ENCODE measurements at regions not wholly inside any gene's neighbourhood (a gene's known extent, or its start where the extent isn't known, plus 50 kb on each side); places are given as distances from the start of the nearest gene placed in this dataset.

- H3K36me3 Mint-ChIP-seq (ENCODE audit: low read depth) = no peaks in the 10 kb centered on the region
- H3K9me3 Mint-ChIP-seq = peaks cover 3% of the 10 kb centered on the region
- H3K27me3 Mint-ChIP-seq (ENCODE audit: low read depth) = no peaks in the 10 kb centered on the region
- H3K4me3 Mint-ChIP-seq = no peak overlapping the region
- no peak for TF ChIP-seq CTCF (IDR thresholded peaks at IDR 0.05; ENCODE audit: unreplicated experiment in 3 of 3)
- H3K27ac Mint-ChIP-seq = no peak overlapping the region
- H3K4me1 Mint-ChIP-seq = no peaks in the 10 kb centered on the region
Measured at GRCh38 chr2:192593561-192593960, 398.8 kb upstream of the TMEFF2 start.

GRCh38 chr2:192591617-192592016, 396.9 kb upstream of the TMEFF2 start:
- H3K4me3 Mint-ChIP-seq = no peak overlapping the region
- H3K27ac Mint-ChIP-seq = no peak overlapping the region
- no peaks in the 10 kb centered on the region for H3K36me3 Mint-ChIP-seq (ENCODE audit: low read depth)
- peaks cover 5% of the 10 kb centered on the region for H3K9me3 Mint-ChIP-seq
- no peaks in the 10 kb centered on the region for H3K4me1 Mint-ChIP-seq
- H3K27me3 Mint-ChIP-seq (ENCODE audit: low read depth) = no peaks in the 10 kb centered on the region
- no peak for TF ChIP-seq CTCF (IDR thresholded peaks at IDR 0.05; ENCODE audit: unreplicated experiment in 3 of 3)

GRCh38 chr2:192585418-192585817, 390.7 kb upstream of the TMEFF2 start:
- Mint-ChIP-seq H3K4me1 (peaks cover 7% of the 10 kb centered on the region), H3K27me3 (ENCODE audit: low read depth) (no peaks in the 10 kb centered on the region), H3K36me3 (ENCODE audit: low read depth) (no peaks in the 10 kb centered on the region), H3K4me3 (no peak overlapping the region), H3K9me3 (peaks cover 5% of the 10 kb centered on the region), H3K27ac (peak overlapping the region in 2 of 3 experiments; percentile 15 to 24)
- no peak for TF ChIP-seq CTCF (IDR thresholded peaks at IDR 0.05; ENCODE audit: unreplicated experiment in 3 of 3)

- peak overlapping the region in 2 of 3 experiments; percentile 15 to 24 for H3K27ac Mint-ChIP-seq
- peaks cover 5% of the 10 kb centered on the region for H3K9me3 Mint-ChIP-seq
- H3K4me1 Mint-ChIP-seq = peaks cover 7% of the 10 kb centered on the region
- TF ChIP-seq CTCF (IDR thresholded peaks at IDR 0.05; ENCODE audit: unreplicated experiment in 3 of 3) = no peak
- H3K27me3 Mint-ChIP-seq (ENCODE audit: low read depth) = no peaks in the 10 kb centered on the region
- no peak overlapping the region for H3K4me3 Mint-ChIP-seq
- no peaks in the 10 kb centered on the region for H3K36me3 Mint-ChIP-seq (ENCODE audit: low read depth)
Measured at GRCh38 chr2:192584976-192585375, 390.2 kb upstream of the TMEFF2 start.

GRCh38 chr2:192579965-192580700, 385.4 kb upstream of the TMEFF2 start:
- peaks cover under 1% of the 10 kb centered on the region for H3K4me1 Mint-ChIP-seq
- H3K27me3 Mint-ChIP-seq (ENCODE audit: low read depth) = no peaks in the 10 kb centered on the region
- no peaks in the 10 kb centered on the region for H3K36me3 Mint-ChIP-seq (ENCODE audit: low read depth)
- no peak overlapping the region for H3K27ac Mint-ChIP-seq
- no peaks in the 10 kb centered on the region for H3K9me3 Mint-ChIP-seq
- TF ChIP-seq CTCF (IDR thresholded peaks at IDR 0.05; ENCODE audit: unreplicated experiment in 3 of 3) = no peak
- H3K4me3 Mint-ChIP-seq = no peak overlapping the region

- Mint-ChIP-seq H3K9me3 (no peaks in the 10 kb centered on the region), H3K4me3 (no peak overlapping the region)
Measured at GRCh38 chr2:192578780-192579179, 384.0 kb upstream of the TMEFF2 start.

More at GRCh38 chr2:192578780-192579179, 384.0 kb upstream of the TMEFF2 start:
- Mint-ChIP-seq H3K27me3 (ENCODE audit: low read depth) (no peaks in the 10 kb centered on the region), H3K4me1 (no peaks in the 10 kb centered on the region), H3K27ac (no peak overlapping the region), H3K36me3 (ENCODE audit: low read depth) (no peaks in the 10 kb centered on the region)
- no peak for TF ChIP-seq CTCF (IDR thresholded peaks at IDR 0.05; ENCODE audit: unreplicated experiment in 3 of 3)
